ENCODE measurements at regions not wholly inside any gene's neighbourhood (a gene's known extent, or its start where the extent isn't known, plus 50 kb on each side); places are given as distances from the start of the nearest gene placed in this dataset.

- no peak for DNase-seq (ENCODE audit: low read depth in 2 of 2)
Measured at GRCh38 chr1:209256766-209257350, 326.7 kb upstream of the CAMK1G start.

DNA sequence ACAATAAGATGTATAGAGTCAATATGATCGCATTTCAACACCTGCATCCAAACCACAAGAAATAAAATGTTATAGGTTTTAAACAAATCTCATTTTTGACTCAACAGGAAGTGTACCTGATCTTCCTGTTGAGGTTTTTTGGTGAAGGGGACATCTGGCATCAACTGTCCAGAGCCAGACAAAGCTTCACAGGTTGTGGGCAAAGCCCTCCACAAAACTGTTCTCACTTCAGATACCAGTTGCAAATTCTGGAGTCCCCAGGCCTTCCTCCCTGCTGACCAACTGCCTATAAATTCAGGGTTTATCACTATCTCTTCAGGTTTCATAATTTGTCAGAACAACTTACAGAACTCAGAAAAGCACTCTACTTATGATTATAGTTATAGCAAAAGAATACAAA lies 326.1 kb upstream of the CAMK1G start:
- DNase-seq (ENCODE audit: low read depth in 2 of 2): no peak

- DNase-seq (ENCODE audit: low read depth in 2 of 2): no peak
Measured at GRCh38 chr1:209260136-209260535, 323.4 kb upstream of the CAMK1G start.

DNA sequence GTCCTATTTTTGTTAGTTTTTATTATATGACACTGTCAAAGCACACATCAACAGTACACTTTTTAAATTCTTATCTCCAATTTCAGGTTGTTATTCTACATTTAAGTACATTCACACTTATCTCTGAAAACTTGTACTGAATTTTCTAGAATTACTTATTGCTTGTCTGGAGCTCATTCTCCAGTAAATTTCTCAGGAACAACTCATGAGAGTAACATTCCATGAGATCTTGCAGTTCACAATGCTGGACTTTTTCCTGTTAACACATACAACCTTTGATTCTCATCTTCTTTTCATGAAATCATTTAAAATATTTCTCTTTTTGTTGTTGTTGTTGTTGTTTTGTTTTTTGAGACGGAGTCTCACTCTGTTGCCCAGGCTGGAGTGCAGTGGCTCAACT lies 320.9 kb upstream of the CAMK1G start:
- no peak for DNase-seq (ENCODE audit: low read depth in 2 of 2)

DNA sequence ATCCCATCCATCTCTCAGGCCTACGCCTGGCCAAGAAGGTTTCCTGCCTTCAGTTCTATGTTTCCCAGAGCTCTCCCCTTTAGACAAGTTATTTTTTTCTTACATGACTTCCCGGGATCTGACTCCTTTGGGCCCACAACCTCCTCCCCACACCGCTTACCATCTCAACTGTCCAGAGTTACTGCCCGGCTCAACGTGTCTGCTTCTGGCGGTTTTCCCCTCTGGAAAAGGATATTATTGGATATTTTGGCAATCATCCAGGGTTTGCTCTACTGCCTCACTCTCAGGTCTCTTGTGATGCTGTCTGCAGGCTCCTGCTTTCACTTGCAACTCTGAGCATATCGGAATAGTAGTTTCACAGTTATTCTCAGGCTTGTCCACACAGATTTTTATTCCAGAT lies 318.2 kb upstream of the CAMK1G start:
- no peak for DNase-seq (ENCODE audit: low read depth in 2 of 2)

- DNase-seq (ENCODE audit: low read depth in 2 of 2): no peak
Measured at GRCh38 chr1:209266590-209267205, 316.8 kb upstream of the CAMK1G start.

DNA sequence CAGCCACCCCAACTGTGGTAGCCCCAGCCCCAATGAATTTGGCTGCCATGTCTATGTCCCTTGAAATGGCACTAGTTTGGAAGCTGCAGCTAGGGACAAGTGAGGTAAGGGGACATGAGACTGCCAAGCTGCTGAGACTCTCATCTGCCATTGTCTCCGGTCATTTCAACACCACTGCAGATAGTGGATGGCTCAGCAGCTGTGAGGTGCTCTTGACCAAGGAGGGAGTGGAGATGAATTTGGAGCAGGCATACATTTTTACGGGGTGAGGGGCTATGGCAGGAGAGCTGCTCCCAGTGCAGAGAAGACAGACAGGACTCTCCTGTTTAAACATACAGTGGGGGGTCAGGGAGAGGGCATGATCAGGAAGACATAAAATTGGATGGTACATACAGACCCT lies 315.5 kb upstream of the CAMK1G start:
- no peak for DNase-seq (ENCODE audit: low read depth in 2 of 2)

GRCh38 chr1:209268479-209268878 lies 315.0 kb upstream of the CAMK1G start:
- DNase-seq (ENCODE audit: low read depth in 2 of 2): no peak

- DNase-seq (ENCODE audit: low read depth in 2 of 2): no peak
Measured at GRCh38 chr1:209276321-209276720, 307.2 kb upstream of the CAMK1G start.

- no peak for DNase-seq (ENCODE audit: low read depth in 2 of 2)
Measured at GRCh38 chr1:209277662-209278061, 305.9 kb upstream of the CAMK1G start.

DNA sequence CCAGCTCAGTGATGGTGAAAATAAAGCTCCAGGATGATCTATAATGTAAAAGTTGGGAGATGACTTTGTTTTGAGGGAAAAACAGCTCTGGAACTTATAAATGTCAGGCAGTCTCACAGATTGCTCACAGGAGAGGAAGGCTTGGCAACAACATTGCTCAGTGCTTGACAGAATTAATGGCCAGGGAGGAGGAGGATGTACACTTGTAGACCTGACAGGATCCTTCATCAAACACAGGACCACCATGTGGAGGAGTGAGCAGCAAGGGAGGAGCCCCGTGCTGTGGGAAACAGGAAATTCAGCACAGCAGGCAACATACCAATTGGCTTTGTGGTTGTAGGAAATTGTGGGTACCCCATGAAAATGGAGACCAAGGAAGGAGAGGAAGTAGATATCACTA lies 291.8 kb upstream of the CAMK1G start:
- no peak for DNase-seq (ENCODE audit: low read depth in 2 of 2)

GRCh38 chr1:209302779-209303568 lies 280.5 kb upstream of the CAMK1G start:
- no peak for DNase-seq (ENCODE audit: low read depth in 2 of 2)

DNA sequence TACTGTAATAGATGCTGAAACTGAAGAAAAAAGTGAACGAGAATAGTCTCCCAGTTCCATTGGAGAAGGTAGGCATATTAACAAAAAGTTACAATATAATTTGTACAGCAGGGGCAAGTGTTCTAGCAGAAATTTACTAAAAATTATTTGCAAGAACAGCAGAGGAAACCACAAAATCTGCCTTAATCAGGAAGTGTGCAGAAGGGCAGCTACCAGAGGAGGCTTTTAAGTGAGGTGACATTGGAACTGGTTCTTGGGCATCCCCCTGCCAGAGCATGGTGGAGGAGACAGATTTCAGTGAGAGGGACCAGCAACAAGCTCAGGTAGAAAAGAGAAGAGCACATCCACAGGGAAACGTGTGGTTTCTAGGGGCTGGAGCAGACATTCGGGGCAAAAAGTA lies 279.3 kb upstream of the CAMK1G start:
- DNase-seq (ENCODE audit: low read depth in 2 of 2): no peak

DNA sequence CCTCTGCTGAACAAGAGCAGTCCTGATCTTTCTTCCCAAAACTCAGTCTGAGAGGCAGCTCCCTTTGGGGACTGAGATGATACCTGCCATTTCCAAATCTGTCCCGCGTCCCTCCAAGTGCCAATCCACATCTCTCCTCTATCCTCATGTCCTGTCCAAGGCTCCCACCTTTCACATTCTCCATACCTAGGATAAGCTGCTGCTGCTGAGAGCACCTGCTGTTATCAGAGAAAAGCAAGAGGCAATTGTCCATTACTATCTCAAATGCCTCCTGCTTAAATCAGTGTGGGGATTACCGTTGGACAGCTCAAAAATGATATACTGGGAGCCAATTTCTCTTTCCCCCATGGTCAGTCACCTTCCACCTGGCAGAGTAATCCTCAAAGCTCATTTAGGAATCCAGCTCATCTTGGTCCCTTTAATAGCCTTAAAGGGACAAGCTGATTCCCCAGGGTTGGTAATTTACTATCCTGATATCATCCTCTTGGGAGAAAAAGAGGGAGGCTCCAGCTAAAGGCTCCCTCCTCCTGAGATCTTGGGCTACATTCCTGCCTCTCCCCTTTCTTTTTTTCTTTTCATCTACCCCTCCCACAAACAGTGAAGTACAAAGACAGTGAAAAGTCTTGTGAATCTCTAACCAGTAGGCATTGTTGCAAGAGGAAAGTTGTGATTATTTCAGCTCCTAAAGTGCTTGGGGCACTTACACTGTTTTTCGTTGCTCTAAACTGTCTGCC lies 278.1 kb upstream of the CAMK1G start:
- no peak for DNase-seq (ENCODE audit: low read depth in 2 of 2)

GRCh38 chr1:209307846-209308245 lies 275.7 kb upstream of the CAMK1G start:
- no peak for DNase-seq (ENCODE audit: low read depth in 2 of 2)

- no peak for DNase-seq (ENCODE audit: low read depth in 2 of 2)
Measured at GRCh38 chr1:209309198-209309597, 274.3 kb upstream of the CAMK1G start.

- DNase-seq (ENCODE audit: low read depth in 2 of 2): no peak
Measured at GRCh38 chr1:209311770-209312169, 271.7 kb upstream of the CAMK1G start.

GRCh38 chr1:209316929-209317328 lies 266.6 kb upstream of the CAMK1G start:
- DNase-seq (ENCODE audit: low read depth in 2 of 2): no peak

- no peak for DNase-seq (ENCODE audit: low read depth in 2 of 2)
Measured at GRCh38 chr1:209318181-209319056, 265.1 kb upstream of the CAMK1G start.

DNA sequence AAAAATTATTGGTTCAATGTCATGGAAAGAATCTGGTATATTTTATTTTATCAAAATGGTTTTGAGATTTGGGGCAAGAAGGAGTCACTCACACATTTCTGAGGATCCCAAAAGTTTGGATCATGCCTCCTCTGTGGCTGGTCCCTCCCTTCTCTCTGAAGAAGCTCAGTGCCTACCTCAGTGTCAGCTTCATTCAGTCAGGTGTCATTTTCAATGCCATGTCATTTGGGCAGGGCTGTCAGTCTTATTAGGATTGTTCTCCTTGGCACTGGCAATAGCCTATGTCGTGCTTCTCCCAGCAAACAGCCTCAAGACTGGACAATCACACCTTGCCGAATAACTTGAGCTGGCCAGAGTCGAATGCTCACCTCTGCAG lies 264.5 kb upstream of the CAMK1G start:
- DNase-seq (ENCODE audit: low read depth in 2 of 2): no peak

DNA sequence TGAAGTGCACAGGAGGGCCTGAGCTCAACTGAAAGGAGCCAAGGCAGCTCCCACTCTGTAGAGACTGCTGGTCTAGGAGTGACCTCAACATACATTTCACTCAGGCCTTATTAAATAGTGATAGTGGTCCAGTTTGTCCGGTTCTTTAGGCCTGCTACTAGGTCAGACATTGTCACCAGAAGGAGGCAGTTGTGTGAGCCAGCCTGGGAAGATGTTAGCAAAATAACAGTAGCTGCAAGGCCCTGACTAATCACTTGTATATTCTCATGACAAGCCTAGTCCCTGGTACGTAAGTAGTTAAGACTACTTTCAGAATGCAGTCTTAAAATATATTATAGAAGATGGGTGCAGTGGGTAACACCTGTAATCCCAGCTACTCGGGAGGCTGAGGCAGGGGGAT lies 264.0 kb upstream of the CAMK1G start:
- DNase-seq (ENCODE audit: low read depth in 2 of 2): no peak

DNA sequence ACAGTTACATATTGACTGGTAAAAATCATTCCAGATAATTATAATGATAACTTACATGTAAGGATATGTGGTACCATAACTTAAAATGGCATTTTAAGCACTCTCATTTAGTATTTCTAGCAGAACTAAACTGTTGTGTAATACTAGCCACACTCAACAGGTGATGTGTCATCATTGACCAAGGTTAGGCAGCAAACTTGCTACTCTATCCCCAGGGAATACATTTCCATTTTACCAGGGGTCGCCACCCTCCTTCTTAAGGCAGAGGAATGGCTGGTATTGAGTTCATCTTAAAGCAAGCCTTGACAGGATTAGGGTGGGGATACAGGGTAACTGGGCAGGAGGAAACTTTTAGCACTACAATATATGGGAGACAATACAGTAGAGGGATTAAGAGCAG lies 259.8 kb upstream of the CAMK1G start:
- no peak for DNase-seq (ENCODE audit: low read depth in 2 of 2)
